Brain microvascular endothelial cell (primary cell): ENCODE measurements at regions not wholly inside any gene's neighbourhood (a gene's known extent, or its start where the extent isn't known, plus 50 kb on each side); places are given as distances from the start of the nearest gene placed in this dataset.

ENCODE experiments used
- DNase-seq: peaks from one replicate; pipeline ENCODE4 v3.0.0-alpha.2; 2020
- H3K27ac ChIP-seq: fragments of 250-450 bp; sonication (Bioruptor Pico); 2 replicates; pipeline ENCODE4 v1.5.1; 2020; ENCODE audit warnings: mild to moderate bottlenecking, moderate library complexity
- H3K27me3 ChIP-seq: fragments of 250-450 bp; sonication (Bioruptor Pico); replicated peaks from 2 replicates; pipeline ENCODE4 v1.5.1; 2020; ENCODE audit warnings: mild to moderate bottlenecking
- H3K36me3 ChIP-seq: fragments of 250-450 bp; sonication (Bioruptor Pico); replicated peaks from 2 replicates; pipeline ENCODE4 v1.5.1; 2020; ENCODE audit warnings: mild to moderate bottlenecking
- H3K4me3 ChIP-seq: 2 replicates; pipeline ENCODE4 v1.5.1; 2011; ENCODE audit warnings: low read depth, mild to moderate bottlenecking, control low read depth, low read length, moderate library complexity
- CTCF ChIP-seq: IDR thresholded peaks from 2 replicates; pipeline ENCODE4 v1.5.1; 2011; ENCODE audit warnings: low read depth, mild to moderate bottlenecking, moderate library complexity, low read length, control low read depth, inconsistent platforms; ENCODE audit errors: missing control alignments
- in situ Hi-C: cut with HindIII; loops from 2 replicates; pipeline ENCODE4 v1.10.0; 2017; ENCODE audit warnings: low sequenced_read_pairs, low pct_ligation_motif_present

- H3K27ac ChIP-seq, result no peak overlapping the region
- H3K27me3 ChIP-seq, result no peaks in the 10 kb centered on the region
- no peak for DNase-seq
- no peak overlapping the region for H3K4me3 ChIP-seq
- in situ Hi-C loops, result no loop called here
- no peaks in the 10 kb centered on the region for H3K36me3 ChIP-seq
- no peak for TF ChIP-seq CTCF
These were observed 1019.0 kb downstream of the XPNPEP1 start for GRCh38 chr10:108904163-108904838.

- DNase-seq, result no peak
- TF ChIP-seq CTCF, result no peak
- in situ Hi-C loops, result no loop called here
These were observed 1020.6 kb downstream of the XPNPEP1 start for GRCh38 chr10:108902619-108903285.

GRCh38 chr10:108901781-108902618, 1021.3 kb downstream of the XPNPEP1 start:
- H3K27me3 ChIP-seq, result no peaks in the 10 kb centered on the region
- no peaks in the 10 kb centered on the region for H3K36me3 ChIP-seq
- TF ChIP-seq CTCF, result no peak
- H3K27ac ChIP-seq, result no peak overlapping the region
- in situ Hi-C loops, result no loop called here
- no peak overlapping the region for H3K4me3 ChIP-seq
- no peak for DNase-seq

More at GRCh38 chr10:108902619-108903285, 1020.6 kb downstream of the XPNPEP1 start:
- Histone ChIP-seq H3K36me3 (no peaks in the 10 kb centered on the region), H3K4me3 (no peak overlapping the region), H3K27ac (no peak overlapping the region), H3K27me3 (no peaks in the 10 kb centered on the region)

GRCh38 chr10:108899670-108900069, 1023.6 kb downstream of the XPNPEP1 start:
- no peak for DNase-seq
- in situ Hi-C loops, result no loop called here
- H3K27me3 ChIP-seq, result no peaks in the 10 kb centered on the region
- H3K27ac ChIP-seq, result no peak overlapping the region
- no peaks in the 10 kb centered on the region for H3K36me3 ChIP-seq
- no peak overlapping the region for H3K4me3 ChIP-seq
- no peak for TF ChIP-seq CTCF

GRCh38 chr10:108894402-108895301, 1028.7 kb downstream of the XPNPEP1 start:
- H3K4me3 ChIP-seq, result no peak overlapping the region
- in situ Hi-C loops, result no loop called here

More at GRCh38 chr10:108894402-108895301, 1028.7 kb downstream of the XPNPEP1 start:
- no peaks in the 10 kb centered on the region for H3K36me3 ChIP-seq
- no peaks in the 10 kb centered on the region for H3K27me3 ChIP-seq
- DNase-seq, result no peak
- no peak for TF ChIP-seq CTCF
- no peak overlapping the region for H3K27ac ChIP-seq
